ENCODE measurements at regions not wholly inside any gene's neighbourhood (a gene's known extent, or its start where the extent isn't known, plus 50 kb on each side); places are given as distances from the start of the nearest gene placed in this dataset.
"Not testable (repeated sequence)": the region's sequence is repeated elsewhere in the genome, so short reads cannot be mapped to it uniquely, and the experiment has no call there.

DNA sequence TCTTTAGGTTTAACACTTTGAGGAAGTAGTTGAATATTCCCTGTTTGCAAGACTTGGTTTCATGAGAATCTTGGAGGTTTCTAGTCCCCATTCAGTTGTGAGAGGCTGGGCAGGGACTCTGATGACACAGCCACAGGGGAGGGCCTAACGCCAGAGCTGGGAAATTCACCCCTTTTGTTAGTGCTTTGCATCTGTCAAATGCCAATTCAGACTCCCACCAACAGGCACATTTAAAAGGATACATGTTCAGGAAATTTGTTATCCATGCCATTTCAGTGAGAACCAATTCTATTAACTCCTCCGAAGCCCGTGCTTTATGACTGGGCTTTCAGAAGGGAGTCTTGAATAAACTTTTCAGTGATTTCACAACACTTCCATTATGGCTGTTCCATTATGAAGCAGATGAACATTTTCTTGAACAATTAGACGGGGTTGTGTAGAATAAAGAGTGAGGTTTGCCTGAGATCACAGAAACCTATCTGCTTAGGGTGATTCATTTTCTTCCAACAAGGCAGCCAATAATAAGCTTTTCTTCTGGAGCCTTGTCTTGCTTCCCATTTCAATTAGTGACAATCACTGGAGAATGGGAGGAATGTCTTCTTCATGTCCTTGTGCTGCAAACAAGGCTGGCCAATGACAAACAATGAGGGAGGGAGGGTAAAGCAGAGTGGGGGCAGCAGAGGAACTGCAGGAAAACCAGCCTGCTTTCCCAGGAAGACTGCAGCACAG is 90.6 kb downstream of the SOX14 start:
- no peaks in the 10 kb centered on the region for H3K36me3 ChIP-seq (ENCODE audit: low read depth)
- no peaks in the 10 kb centered on the region for H3K4me1 ChIP-seq (ENCODE audit: insufficient read depth, poor library complexity, severe bottlenecking)
- H3K27me3 ChIP-seq (ENCODE audit: insufficient read depth, poor library complexity, severe bottlenecking): peaks cover 1% of the 10 kb centered on the region
- H3K9me3 ChIP-seq (ENCODE audit: severe bottlenecking): no peaks in the 10 kb centered on the region
- no peak overlapping the region for H3K27ac ChIP-seq (ENCODE audit: poor library complexity, severe bottlenecking)
- DNase-seq (ENCODE audit: low spot score) (no peak), ATAC-seq (ENCODE audit: low read depth) (no peak)
- TF ChIP-seq, protein P1, sequence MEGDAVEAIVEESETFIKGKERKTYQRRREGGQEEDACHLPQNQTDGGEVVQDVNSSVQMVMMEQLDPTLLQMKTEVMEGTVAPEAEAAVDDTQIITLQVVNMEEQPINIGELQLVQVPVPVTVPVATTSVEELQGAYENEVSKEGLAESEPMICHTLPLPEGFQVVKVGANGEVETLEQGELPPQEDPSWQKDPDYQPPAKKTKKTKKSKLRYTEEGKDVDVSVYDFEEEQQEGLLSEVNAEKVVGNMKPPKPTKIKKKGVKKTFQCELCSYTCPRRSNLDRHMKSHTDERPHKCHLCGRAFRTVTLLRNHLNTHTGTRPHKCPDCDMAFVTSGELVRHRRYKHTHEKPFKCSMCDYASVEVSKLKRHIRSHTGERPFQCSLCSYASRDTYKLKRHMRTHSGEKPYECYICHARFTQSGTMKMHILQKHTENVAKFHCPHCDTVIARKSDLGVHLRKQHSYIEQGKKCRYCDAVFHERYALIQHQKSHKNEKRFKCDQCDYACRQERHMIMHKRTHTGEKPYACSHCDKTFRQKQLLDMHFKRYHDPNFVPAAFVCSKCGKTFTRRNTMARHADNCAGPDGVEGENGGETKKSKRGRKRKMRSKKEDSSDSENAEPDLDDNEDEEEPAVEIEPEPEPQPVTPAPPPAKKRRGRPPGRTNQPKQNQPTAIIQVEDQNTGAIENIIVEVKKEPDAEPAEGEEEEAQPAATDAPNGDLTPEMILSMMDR (IDR thresholded peaks at IDR 0.05; ENCODE audit: poor library complexity, severe bottlenecking): no peak
- no peak overlapping the region for H3K4me3 ChIP-seq (ENCODE audit: severe bottlenecking)

DNA sequence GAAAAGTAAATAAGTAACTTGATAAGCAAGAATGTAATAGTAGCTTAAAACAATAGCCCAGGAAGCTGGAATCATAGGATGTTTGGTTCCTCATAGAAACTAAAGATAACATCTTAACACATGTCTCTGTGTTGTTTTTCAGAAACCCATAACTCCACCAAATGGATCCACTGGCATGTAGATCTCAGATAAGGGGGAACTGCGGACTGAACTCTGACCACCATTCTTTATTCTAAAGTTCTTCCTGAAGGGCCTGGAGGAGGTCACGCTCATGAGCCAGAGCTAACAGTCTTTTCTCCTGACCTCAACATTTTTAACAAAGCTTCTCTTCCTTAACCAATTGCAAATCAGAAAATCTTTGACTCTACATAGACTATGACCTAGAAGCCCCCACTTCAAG is 101.9 kb downstream of the SOX14 start:
- TF ChIP-seq, protein P1 (IDR thresholded peaks at IDR 0.05; ENCODE audit: poor library complexity, severe bottlenecking): no peak
- H3K36me3 ChIP-seq (ENCODE audit: low read depth): no peaks in the 10 kb centered on the region

DNA sequence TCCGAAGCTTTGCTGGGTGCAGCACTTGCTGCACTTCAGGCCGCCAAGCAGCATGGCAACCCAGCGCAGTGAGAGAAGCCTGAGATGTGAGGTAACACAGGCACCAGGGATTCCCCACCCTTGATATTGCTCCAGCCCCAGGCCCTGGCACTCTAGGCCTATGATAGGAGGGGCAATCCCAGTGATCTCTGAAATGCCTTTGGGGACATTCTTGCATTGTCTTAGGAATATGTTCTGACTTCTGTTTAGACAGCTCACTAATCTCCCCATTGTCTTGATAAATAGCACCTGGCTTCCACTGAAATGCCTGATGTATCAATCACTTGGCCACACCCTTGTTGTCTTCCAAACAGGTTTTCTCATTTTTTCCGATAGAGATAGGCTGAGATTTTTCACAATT is 102.8 kb downstream of the SOX14 start:
- TF ChIP-seq, protein P1 (IDR thresholded peaks at IDR 0.05; ENCODE audit: poor library complexity, severe bottlenecking): no peak

More for the DNA sequence above, 101.9 kb downstream of the SOX14 start:
- H3K27me3 ChIP-seq (ENCODE audit: insufficient read depth, poor library complexity, severe bottlenecking): peaks cover 7% of the 10 kb centered on the region
- ATAC-seq (ENCODE audit: low read depth): no peak
- no peak for DNase-seq (ENCODE audit: low spot score)
- H3K27ac ChIP-seq (ENCODE audit: poor library complexity, severe bottlenecking): no peak overlapping the region
- no peaks in the 10 kb centered on the region for H3K4me1 ChIP-seq (ENCODE audit: insufficient read depth, poor library complexity, severe bottlenecking)
- H3K9me3 ChIP-seq (ENCODE audit: severe bottlenecking): no peaks in the 10 kb centered on the region
- no peak overlapping the region for H3K4me3 ChIP-seq (ENCODE audit: severe bottlenecking)

DNA sequence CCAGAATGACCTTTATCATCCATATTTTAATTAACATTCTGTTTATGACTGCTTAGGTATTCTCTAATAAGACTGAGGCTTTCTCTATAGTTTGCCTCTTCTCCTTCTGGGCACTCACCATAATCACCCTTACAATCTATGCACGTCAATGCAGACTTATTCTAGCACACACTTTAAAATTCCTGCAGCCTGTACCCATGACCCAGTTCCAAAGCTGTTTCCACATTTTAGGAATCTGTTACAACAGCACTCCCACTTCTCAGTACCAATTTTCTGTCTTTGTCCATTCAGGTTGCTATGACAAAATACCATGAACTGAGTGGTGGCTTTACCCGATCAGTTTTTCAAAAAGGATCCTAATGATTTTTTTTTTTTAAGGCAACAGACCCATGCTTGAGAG is 103.5 kb downstream of the SOX14 start:
- H3K4me1 ChIP-seq (ENCODE audit: insufficient read depth, poor library complexity, severe bottlenecking): no peaks in the 10 kb centered on the region
- H3K4me3 ChIP-seq (ENCODE audit: severe bottlenecking): no peak overlapping the region
- no peaks in the 10 kb centered on the region for H3K36me3 ChIP-seq (ENCODE audit: low read depth)
- ATAC-seq (ENCODE audit: low read depth) (no peak), DNase-seq (ENCODE audit: low spot score) (no peak)
- no peak overlapping the region for H3K27ac ChIP-seq (ENCODE audit: poor library complexity, severe bottlenecking)
- TF ChIP-seq, protein P1 (IDR thresholded peaks at IDR 0.05; ENCODE audit: poor library complexity, severe bottlenecking): no peak
- peaks cover 7% of the 10 kb centered on the region for H3K27me3 ChIP-seq (ENCODE audit: insufficient read depth, poor library complexity, severe bottlenecking)
- H3K9me3 ChIP-seq (ENCODE audit: severe bottlenecking): no peaks in the 10 kb centered on the region

More for the DNA sequence above, 102.8 kb downstream of the SOX14 start:
- no peak for ATAC-seq (ENCODE audit: low read depth)
- H3K4me1 ChIP-seq (ENCODE audit: insufficient read depth, poor library complexity, severe bottlenecking): no peaks in the 10 kb centered on the region
- H3K9me3 ChIP-seq (ENCODE audit: severe bottlenecking): no peaks in the 10 kb centered on the region
- no peak for DNase-seq (ENCODE audit: low spot score)
- peaks cover 7% of the 10 kb centered on the region for H3K27me3 ChIP-seq (ENCODE audit: insufficient read depth, poor library complexity, severe bottlenecking)
- H3K27ac ChIP-seq (ENCODE audit: poor library complexity, severe bottlenecking): no peak overlapping the region
- no peaks in the 10 kb centered on the region for H3K36me3 ChIP-seq (ENCODE audit: low read depth)
- no peak overlapping the region for H3K4me3 ChIP-seq (ENCODE audit: severe bottlenecking)

DNA sequence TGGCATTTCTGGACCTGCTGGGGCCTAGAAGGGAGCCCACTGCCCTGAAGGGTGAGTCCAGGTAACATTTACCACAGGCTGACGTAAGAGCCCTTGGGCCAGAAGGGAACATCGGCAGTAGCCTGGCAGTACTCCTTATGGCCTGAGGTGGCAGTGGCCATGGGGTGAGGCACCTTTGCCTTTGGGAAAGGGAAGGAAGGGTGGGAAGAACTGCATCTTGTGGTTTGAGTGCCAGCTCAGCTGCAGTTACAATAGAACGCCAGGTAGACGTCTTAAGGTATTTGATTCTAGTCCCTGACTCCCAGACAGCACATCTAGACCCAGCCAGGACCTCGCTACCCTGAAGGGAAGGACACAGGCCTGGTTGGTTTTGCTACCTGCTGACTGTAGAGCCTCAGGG is 104.9 kb downstream of the SOX14 start:
- DNase-seq (ENCODE audit: low spot score) (no peak), ATAC-seq (ENCODE audit: low read depth) (no peak)
- no peak overlapping the region for H3K27ac ChIP-seq (ENCODE audit: poor library complexity, severe bottlenecking)
- H3K9me3 ChIP-seq (ENCODE audit: severe bottlenecking): no peaks in the 10 kb centered on the region
- no peak overlapping the region for H3K4me3 ChIP-seq (ENCODE audit: severe bottlenecking)
- peaks cover 4% of the 10 kb centered on the region for H3K27me3 ChIP-seq (ENCODE audit: insufficient read depth, poor library complexity, severe bottlenecking)
- H3K36me3 ChIP-seq (ENCODE audit: low read depth): no peaks in the 10 kb centered on the region
- no peaks in the 10 kb centered on the region for H3K4me1 ChIP-seq (ENCODE audit: insufficient read depth, poor library complexity, severe bottlenecking)
- TF ChIP-seq, protein P1 (IDR thresholded peaks at IDR 0.05; ENCODE audit: poor library complexity, severe bottlenecking): no peak

DNA sequence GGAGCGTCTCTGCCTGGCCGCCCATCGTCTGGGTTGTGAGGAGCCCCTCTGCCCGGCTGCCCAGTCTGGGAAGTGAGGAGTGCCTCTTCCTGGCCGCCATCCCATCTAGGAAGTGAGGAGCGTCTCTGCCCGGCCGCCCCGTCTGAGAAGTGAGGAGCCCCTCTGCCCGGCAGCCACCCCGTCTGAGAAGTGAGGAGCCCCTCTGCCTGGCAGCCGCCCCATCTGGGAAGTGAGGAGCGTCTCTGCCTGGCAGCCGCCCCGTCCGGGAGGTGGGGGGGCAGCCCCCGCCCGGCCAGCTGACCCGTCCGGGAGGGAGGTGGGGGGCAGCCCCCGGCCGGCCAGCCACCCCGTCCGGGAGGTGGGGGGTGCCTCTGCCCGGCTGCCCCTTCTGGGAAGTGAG is 108.5 kb downstream of the SOX14 start:
- not testable (repeated sequence) for H3K27ac ChIP-seq (ENCODE audit: poor library complexity, severe bottlenecking); DNase-seq (ENCODE audit: low spot score)

DNA sequence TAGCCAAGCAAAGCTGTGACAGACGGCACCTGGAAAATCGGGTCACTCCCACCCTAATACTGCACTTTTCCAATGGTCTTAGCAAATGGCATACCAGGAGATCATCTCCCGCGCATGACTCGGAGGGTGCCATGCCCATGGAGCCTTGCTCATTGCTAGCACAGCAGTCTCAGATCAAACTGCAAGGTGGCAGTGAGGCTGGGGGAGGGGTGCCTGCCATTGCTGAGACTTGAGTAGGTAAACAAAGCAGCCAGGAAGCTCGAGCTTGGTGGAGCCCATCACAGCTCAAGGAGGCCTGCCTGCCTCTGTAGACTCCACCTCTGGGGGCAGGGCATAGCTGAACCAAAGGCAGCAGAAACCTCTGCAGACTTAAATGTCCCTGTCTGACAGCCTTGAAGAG is 113.1 kb upstream of the CLDN18 start:
- H3K9me3 ChIP-seq (ENCODE audit: severe bottlenecking); H3K4me3 ChIP-seq (ENCODE audit: severe bottlenecking); DNase-seq (ENCODE audit: low spot score); H3K27me3 ChIP-seq (ENCODE audit: insufficient read depth, poor library complexity, severe bottlenecking); ATAC-seq (ENCODE audit: low read depth); H3K4me1 ChIP-seq (ENCODE audit: insufficient read depth, poor library complexity, severe bottlenecking); H3K27ac ChIP-seq (ENCODE audit: poor library complexity, severe bottlenecking); H3K36me3 ChIP-seq (ENCODE audit: low read depth): not testable (repeated sequence)

More for the DNA sequence above, 108.5 kb downstream of the SOX14 start:
- not testable (repeated sequence) for H3K4me1 ChIP-seq (ENCODE audit: insufficient read depth, poor library complexity, severe bottlenecking); H3K27me3 ChIP-seq (ENCODE audit: insufficient read depth, poor library complexity, severe bottlenecking); H3K9me3 ChIP-seq (ENCODE audit: severe bottlenecking); H3K4me3 ChIP-seq (ENCODE audit: severe bottlenecking); H3K36me3 ChIP-seq (ENCODE audit: low read depth); ATAC-seq (ENCODE audit: low read depth)
